Epithelial cell of proximal tubule (primary cell): ENCODE measurements at regions not wholly inside any gene's neighbourhood (a gene's known extent, or its start where the extent isn't known, plus 50 kb on each side); places are given as distances from the start of the nearest gene placed in this dataset.

Experiments
- DNase-seq: peaks from one replicate; pipeline ENCODE4 v3.0.0-alpha.2; 2011; ENCODE audit warnings: low read depth
- H3K4me3 ChIP-seq: 2 replicates; pipeline ENCODE4 v1.5.1; 2011; ENCODE audit warnings: low read depth, mild to moderate bottlenecking, low read length
- TF ChIP-seq, protein P1 (sequence below): conservative IDR thresholded peaks from 2 replicates; pipeline ENCODE4 v1.5.1; 2012; ENCODE audit warnings: low read depth, mild to moderate bottlenecking, low read length

DNA sequence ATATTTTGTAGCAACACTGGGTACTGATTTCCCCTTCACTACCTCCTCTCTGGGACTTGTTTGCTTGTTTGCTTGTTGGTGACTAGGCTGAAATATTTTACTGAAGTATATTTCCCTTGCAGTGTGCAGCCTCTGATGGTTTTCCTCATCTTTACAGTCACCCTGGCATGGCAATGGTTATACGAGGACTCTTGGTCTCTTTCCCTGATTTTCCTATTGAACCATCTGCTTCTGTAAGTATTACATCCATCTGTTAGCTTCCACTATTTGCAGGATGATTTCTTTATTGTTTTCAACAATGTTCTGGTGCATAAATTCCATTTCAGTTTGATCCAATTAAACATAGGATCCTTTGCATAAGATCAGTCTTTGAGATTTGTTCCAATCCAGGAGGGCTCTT is 465.1 kb downstream of the MEI4 start:
- no peak overlapping the region for H3K4me3 ChIP-seq
- DNase-seq = no peak
- TF ChIP-seq, protein P1, sequence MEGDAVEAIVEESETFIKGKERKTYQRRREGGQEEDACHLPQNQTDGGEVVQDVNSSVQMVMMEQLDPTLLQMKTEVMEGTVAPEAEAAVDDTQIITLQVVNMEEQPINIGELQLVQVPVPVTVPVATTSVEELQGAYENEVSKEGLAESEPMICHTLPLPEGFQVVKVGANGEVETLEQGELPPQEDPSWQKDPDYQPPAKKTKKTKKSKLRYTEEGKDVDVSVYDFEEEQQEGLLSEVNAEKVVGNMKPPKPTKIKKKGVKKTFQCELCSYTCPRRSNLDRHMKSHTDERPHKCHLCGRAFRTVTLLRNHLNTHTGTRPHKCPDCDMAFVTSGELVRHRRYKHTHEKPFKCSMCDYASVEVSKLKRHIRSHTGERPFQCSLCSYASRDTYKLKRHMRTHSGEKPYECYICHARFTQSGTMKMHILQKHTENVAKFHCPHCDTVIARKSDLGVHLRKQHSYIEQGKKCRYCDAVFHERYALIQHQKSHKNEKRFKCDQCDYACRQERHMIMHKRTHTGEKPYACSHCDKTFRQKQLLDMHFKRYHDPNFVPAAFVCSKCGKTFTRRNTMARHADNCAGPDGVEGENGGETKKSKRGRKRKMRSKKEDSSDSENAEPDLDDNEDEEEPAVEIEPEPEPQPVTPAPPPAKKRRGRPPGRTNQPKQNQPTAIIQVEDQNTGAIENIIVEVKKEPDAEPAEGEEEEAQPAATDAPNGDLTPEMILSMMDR = no peak

DNA sequence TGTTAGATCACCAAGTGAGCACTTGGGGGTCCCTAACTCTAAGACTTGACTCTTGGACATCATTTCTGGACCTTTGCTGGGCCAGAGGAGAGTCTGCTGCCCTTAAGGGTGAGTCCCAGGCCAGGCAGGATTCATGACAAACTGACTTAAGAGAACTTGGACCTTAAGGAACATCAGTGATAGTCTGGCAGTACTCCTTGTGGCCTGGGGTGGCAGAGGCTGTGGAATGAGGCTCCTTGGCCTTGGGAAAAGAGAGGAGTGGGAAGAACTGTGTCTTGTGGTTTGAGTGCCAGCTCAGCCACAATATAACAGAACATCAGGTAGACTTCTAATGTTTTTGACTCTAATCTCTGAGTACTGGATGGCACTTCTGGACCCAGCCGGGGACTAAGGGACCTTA is 478.7 kb downstream of the MEI4 start:
- no peak for DNase-seq
- no peak overlapping the region for H3K4me3 ChIP-seq
- TF ChIP-seq, protein P1 = no peak

DNA sequence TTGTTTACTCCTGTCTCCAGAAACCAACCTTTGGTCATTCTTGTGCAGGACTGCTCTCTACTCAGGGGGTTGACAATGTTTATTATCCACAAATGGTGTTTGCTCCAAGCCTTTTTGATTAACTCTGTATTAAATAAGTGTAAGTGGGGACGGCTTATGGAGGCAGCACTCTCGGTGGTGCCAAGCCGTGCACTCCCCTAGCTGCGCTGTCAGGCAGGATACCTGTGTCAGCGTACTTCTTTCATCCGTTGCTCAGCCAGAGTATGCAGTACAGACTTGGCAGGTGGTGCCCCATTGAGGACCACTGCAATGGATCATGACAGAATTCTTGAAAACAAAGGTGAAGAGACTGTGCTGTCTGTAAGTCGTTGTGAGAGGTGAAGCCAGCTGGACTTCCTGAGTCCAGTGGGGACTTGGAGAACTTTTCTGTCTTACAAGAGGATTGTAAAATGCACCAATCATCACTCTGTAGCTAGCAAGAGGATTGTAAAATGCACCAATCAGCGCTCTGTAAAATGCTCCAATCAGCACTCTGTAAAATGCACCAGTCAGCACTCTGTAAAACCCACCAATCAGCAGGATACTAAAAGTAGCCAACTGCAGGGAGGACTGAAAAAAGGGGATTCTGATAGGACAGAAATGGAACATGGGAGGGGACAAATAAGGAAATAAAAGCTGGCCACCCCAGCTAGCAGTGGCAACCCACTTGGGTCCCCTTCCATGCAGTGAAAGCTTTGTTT is 480.0 kb downstream of the MEI4 start:
- H3K4me3 ChIP-seq = no peak overlapping the region
- no peak for DNase-seq
- TF ChIP-seq, protein P1 = no peak

DNA sequence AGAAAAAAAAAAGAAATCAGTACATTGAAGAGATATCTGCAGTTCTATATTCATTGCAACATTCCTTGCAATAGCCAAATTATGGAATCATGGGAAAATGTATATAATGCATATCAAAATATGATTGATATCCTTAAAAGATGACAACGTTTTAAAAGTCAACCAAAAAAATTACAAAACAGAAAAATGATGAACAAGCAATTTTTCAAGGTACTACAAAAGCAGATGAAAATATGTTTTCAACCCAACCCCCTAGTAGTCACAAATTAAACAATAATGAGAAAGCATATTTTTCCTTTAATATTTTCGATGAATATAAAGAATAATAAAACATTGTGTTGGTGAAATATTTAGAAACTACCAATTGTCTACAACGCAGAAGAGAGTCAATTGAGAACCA is 497.6 kb downstream of the MEI4 start:
- no peak for DNase-seq
- no peak overlapping the region for H3K4me3 ChIP-seq
- TF ChIP-seq, protein P1 = no peak

DNA sequence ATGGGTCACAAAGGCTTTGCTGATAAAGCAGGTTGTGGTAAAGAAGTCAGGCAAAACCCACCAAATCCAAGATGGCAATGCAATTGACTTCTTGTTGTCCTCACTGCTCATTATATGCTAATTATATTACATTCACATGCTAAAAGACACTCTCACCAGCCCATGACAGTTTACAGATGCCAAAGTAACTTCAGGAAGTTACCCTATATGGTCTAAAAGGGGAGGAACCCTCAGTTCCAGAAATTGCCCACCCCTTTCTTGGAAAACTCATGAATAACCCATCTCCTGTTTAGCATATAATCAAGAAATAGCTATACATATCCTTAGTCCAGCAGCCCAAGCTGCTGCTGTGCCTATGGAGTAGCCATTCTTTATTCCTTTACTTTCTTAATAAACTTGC is 501.1 kb downstream of the MEI4 start:
- H3K4me3 ChIP-seq = no peak overlapping the region
- no peak for DNase-seq
- TF ChIP-seq, protein P1 = no peak

DNA sequence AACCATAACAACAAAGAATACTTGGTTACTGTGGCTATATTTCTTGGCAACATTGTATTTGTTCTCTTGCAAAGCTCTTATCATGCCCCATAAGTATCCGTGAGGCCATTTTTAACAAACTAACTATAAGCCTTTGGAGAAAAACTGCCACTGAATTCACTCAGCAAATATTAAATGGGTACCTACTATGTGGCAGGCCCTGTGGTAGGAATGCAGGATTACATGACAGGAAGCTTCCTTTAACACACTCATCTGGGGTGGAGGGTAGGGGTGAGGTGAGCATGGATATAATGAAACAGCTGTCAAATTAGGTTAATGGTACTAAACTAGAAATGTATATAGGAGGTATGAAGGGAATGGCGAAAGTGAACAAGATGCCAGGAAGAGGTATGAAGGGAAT is 504.8 kb downstream of the MEI4 start:
- no peak for DNase-seq
- TF ChIP-seq, protein P1 = no peak

GRCh38 chr6:78188891-78189290 is 536.1 kb downstream of the MEI4 start:
- H3K4me3 ChIP-seq = no peak overlapping the region
- TF ChIP-seq, protein P1 = no peak
- DNase-seq = no peak

More for the DNA sequence above, 504.8 kb downstream of the MEI4 start:
- no peak overlapping the region for H3K4me3 ChIP-seq
